UCSD-AML1 (cell line): ENCODE measurements at regions not wholly inside any gene's neighbourhood (a gene's known extent, or its start where the extent isn't known, plus 50 kb on each side); places are given as distances from the start of the nearest gene placed in this dataset.
A peak's percentile ranks its signal among the peaks of the same experiment; 100 is the strongest.

ENCODE experiments used
- DNase-seq: peaks from one replicate; lab custom pipeline; 2025; ENCODE audit not compliant: unreplicated experiment; lab: John Stamatoyannopoulos, UW

DNA sequence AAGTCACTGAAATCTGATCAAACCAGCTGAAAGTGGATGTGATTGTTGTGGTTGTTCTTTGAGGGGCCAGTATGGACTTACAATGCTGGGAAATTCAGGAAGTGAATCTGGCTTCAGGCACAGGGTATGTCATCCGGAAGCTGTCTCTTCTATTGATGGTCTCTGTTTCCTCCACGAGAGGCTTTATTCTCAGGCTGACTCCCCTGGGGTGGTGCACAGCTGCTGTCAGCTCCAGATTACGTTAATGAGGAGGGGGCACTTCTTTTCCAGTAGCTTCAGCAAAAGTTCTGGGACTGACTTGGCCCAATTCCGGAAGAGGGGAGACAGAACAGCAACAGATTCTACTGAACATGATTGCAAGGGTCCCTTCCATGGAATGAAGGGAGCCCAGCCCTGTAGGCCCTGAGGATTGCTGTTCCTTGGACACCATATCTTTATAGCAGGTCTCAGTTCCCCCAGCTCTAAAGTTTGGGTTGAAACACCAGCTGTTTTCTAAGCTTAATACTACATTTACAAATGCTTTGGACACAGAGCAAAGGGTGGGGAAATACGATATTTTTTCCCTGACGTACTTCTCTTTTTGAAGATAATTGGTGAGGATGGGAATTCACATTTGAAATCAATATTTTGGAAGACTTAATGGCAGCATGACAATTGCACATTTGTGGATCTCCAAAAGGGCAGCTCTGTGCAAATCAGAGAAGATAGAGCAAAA is 400.9 kb downstream of the TSN start:
- DNase-seq: no peak

DNA sequence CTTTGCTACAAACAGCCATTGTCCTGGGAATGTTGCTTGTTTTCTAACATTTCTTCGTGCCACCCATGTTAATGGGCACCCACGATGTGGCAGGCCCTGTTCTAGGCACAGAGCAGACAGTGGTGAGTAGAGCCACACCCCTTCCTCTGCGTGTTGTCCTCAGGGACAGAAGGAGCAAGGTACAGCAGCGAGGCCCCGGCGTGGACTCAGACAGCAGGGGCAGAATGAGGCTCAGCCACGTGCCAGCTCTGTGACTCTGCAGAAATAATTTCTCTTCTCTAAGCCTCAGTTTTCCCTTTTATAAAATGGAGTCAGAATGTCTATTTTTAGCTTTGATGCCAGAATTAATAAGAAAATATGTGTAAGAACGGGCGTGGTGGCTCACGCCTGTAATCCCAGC is 401.7 kb downstream of the TSN start:
- DNase-seq: no peak

DNA sequence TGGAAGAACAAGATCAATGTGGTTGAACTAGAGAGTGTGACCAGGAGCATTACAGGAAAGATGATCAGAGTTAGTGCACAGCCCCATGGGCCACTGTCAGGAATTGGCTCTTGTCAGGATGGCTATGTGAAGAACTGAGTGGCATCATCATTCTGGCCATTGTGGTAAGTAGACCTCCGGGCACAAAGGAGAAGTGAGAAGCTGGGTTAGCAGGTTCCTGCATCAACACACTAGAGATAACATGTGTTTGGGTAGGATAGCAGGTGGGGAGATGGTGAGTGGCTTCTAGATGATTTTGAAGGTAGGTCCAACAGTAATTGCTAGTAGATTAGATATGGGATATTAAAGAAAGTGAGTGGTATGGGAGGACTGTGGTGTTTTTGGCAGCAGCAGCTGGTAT is 408.2 kb downstream of the TSN start:
- peak; percentile 44 for DNase-seq

DNA sequence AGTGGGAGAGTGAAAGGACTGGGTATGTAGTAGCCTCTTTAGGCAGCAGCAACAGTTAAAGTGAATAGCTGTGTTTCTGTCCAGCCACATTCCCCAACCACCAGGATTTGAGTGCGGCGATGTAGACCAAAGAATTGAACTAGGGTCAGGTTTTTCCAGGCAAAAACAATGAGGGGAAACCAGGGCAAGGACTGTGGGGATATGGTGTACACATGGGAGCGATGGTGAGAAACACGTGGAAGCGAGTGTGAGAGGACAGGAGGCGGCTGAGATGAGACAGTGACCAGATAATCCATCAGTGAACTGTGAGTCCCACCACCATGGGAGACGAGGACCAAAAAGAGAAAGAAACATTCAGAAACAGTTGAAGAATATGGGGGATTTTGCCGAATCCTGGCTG is 409.5 kb downstream of the TSN start:
- DNase-seq: no peak

DNA sequence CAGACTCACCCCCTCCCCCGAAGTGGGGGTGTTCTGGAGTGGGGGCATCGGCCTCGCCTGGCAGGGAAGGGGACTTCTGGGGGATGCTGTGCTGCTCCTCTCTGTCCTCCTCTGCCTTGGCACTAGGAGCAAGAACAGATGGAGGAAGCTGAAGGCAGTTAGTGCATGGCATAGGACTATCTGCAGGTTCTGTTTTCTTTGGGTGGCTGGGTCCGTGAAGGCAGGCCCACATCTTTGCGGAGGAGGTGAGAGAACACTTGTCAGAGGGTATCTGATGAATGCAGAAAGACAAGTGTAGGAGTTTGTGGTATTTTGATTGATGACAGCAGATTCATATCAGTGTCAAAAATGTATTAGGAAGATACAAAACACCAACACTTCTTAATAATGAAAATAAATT is 411.4 kb downstream of the TSN start:
- peak; percentile 60 for DNase-seq

DNA sequence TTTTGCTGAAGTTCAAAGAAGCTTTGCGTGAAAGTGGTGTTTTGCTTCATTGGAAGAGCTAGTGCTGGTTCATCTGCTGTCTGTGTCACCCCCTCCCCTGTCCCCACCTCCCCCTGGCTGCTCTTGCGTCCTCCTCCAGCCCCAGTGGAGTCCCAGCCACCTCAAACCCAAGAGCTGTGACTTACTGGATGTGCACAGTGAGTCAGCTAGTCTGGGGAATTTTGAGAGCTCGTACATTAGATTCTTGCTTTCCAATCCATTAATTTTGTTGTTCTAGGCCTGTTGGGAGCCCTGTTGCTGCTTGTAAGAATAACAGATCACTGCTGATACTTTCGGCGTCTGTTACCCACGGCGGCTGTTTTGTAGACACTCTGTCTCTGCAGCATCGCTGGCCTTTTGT is 412.1 kb downstream of the TSN start:
- no peak for DNase-seq

DNA sequence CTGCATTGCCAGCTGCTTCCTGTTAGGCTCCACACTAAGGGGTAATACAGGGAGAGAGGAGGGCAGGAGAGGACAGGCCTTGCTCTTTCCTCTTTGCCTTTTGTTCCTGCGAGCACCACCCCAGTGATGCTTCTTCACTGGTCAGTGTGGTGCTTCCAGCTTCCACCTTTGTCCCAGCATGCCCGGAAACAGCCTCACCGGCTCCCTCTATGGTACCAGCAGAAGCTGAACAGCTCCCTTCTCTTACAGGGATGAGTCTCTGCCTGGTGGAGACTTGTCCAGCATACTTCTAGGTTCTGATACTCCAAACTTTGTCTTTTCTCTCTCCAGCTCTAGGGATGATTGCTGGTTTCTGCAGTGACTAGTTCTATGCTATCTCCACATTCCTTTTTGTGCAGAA is 413.3 kb downstream of the TSN start:
- DNase-seq: peak; percentile 41

DNA sequence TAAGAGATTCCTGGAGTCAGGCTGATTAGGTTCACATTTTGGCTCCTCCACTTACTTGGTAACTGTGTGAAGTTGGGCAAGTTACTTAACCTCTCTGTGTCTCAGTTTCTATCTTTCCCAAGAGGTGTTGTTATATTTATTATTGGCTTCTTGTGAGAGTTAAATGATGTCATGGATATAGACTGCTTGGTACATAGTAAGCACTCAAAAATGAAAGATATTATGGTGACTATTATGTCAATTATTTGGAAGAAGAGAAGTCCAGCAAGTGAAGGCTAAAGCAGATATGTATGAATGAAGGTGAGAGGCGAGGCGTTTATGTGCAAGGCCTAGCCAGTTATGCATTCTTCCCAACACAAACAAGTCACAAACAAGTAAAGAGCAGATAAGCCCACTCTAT is 417.4 kb downstream of the TSN start:
- no peak for DNase-seq

DNA sequence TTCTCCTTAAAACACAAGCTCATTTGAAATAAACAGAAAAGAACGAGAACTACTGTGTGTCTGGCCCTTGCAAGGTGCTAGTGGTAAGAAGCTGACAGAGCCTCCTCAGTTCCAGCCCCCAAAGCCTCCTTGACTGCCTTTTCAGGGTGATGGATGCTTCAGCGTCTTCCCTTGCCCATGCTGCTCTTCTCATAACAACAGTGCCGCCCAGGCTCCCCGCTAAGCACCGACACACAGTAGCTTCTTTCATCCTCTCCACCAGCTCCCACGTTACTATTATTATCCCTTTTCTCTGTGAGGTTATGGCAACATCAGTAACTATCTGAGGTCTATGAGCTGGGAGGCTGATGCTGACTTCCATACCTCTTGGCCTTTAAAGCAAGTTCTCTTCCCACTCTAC is 418.6 kb downstream of the TSN start:
- no peak for DNase-seq

DNA sequence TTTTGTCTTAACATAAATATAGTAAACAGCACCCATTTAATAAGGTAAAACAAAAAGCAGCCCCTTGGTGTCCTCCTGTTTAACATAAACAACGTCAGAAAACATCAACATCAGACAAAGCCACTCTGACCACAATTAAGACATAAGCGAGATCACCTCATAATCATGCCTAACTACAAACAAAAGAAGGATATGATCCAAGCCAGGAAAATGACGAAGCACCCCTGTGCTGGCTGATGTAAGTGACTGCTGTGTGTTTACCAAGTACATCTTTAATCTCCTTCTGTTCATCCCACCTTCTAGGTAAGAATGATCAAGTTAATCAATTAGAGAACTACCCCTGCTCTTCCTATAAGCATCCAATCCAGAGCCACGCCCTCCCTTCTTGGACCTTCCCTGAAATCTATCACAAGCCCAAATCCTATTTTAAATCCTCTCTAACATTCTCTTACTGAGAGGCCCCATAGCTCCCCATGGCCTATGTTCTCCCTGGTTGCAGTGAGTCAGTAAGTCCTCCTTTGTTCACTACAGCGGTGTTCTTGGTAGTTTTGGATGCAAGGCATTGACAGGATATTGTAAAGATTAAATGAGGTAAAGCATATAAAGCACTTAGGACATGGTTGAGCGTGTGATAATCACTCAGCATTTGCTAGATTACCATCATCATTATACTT is 424.2 kb downstream of the TSN start:
- no peak for DNase-seq

DNA sequence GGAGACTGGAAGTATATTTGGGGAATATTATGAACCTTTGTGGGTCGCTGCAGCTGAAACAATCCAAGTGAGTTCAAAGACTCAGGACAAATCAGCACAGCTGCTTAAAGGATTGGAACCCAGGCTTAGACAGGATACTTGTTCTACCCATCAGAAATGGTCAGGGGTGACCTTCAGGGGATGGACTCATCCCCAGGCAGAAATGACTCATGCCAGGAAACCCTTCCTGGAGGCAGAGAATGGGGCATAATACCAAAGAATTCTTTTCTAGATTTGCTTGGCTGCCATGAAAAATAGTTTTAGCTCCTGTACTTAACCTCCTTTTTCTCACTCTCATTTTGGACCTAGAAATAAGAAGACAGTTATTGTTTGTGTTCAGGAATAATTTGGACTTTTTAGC is 425.5 kb downstream of the TSN start:
- no peak for DNase-seq

DNA sequence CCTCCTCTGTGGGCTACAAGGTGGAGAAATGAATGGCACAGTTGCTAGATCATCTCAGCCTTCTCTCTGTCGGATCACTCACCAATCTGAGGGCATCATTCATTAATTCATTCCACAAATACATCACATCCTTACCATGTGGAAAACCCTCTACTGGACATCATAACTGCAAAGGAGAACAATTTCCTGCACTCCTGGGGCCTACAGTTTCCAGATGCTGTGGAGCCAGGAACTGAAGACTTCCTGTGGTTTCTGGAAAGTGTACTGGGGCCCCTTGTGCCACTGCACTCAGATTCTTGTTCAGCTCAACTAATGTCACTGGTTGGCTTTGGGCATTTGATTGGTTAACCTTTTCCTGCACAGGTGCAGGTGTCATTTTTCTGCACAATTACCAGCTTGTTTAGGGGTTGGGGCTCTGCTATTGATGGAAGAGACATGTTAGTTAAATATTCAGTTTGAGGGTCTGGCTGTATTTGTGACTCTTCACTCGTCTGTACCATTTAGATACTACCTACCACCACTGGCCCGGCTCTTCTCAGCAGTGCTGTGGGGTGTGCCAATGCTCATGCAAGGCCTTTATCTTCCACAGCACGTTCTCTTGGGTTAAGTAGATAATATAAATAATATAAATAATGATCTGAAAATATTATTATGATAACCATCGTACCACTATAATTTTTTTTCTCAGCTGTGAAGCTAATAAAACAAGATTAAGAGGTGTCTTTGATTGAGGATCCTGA is 427.3 kb downstream of the TSN start:
- peak; percentile 56 for DNase-seq

DNA sequence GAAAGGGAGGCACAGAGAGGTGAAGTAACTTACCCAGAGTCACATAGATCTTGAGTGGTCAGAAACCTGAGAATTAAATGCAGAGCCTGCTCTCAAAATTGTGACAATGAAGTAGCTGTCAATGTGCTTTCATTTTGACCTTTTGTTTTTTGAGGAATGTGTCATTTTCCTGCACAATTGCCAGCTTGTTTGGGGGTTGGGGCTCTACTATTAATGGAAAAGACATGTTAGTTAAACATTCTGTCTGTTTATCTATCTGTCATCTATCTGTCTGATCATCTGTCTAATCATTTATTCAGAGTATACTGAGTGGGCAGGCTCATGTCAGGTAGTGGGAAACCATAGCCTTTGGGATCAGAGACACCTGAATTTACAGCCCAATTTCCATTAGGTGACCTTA is 428.4 kb downstream of the TSN start:
- DNase-seq: no peak

DNA sequence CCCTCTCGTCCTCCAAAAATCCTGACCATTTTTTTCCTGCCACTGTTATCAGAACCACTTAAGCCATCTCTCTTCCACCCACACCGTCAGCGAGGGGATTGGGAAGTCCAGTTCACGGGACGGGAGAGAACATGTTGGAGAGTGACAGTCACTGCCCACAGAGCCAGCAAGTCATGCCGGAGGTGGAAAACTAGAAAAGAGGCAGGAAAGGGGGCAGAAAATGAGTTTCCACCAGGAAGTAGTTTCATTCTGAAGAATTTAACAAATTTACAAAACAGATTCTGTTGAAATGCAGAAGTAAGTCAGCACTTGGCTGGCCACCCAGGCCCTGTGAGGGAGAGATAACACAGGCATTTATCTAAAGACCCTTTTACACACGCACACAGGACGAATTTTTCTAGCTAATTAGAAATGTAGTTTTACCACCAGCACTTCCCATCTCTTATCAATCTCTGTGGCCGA is 431.3 kb downstream of the TSN start:
- DNase-seq: peak; percentile 81

DNA sequence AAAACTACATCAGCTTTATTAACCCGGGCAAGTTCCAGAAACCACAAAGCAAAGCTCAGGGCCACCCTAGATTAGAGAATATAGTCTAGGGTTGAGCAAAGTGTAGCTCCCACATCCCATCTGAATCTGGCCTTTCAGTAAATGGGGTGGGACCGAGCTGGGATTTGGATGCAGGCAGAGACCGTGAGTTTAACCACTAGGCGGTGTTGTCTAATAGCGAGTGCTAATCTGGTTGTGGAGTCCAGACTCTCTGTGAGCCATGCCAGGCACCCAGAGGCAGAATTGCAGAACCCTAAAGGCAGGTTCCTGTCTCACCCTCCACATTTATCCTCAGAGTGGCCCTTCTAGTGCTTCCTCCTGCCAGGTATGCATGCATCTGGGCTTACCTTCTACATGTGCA is 435.9 kb downstream of the TSN start:
- DNase-seq: peak; percentile 59

DNA sequence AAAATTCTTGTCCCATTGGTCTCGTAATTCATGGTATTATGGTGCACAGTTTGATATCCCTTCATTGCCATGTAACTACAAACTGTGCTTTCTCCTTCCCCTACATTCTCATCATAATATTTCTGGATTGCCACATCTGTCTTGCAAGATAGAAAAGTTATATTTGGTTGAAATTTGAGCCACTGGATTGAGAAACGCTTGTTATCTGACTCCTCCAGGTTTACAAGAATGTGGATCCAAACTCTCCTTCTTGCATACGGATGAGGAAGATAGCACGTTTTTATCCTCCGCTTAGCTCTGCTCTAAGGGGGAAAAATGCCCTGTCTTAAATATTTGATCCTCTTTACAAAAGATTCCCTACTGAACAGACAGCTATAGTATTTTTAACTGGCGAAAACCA is 438.2 kb downstream of the TSN start:
- DNase-seq: no peak

DNA sequence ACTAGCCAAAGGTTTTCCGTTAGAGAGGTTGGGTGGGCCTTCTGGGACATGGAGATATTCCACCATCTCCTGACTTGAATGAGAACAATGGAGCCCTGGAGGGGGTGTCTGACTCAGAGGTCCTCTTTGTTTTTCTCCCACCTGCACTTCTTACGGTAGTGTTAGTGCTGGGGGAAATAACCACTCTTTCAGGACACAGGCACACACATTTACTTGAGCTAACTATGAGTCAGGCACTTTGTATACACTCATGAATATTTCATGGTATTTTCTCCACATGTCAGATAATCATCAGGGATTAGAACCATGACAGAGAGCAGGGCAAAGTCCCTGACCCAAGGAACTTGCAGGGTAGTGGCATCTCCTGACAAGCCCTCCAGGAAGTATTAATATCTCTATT is 439.1 kb downstream of the TSN start:
- DNase-seq: no peak

DNA sequence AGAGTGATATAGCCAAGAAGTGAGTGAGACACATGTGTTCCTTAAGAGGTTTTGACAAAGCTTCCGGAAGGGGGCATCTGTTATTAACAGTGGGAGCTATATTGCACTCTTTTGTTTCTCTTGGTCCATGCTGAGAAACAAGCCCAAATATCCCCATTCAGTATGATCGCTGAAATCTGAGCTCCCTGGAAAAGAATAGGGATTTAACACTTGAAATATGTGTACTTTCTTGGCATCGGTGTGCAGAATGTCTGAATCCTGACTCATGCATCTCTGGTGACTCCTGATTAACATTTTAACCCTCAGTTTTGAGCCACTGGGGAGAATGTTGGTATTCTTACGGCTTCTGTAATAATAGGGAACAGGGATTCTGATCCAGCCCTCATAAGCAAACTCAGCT is 448.1 kb downstream of the TSN start:
- no peak for DNase-seq

DNA sequence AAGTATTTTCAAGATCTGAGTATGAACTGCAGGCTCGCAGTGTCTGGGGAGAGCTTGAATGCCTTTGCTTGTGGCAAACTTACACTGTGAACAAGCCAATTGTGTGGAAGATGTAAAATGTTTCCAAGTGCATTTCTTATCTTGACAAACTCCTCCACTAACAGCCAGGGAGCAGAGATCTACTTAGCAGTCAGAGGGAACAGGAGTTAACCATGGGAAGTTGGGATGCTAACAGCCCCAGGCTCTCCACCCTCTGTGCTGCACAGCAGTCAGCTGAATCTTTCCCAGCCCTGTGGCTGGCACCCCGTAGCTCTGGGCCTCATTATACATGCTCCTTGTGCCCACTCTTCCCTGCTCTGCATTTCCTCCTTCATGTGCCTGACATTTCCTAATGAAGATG is 450.2 kb downstream of the TSN start:
- no peak for DNase-seq

DNA sequence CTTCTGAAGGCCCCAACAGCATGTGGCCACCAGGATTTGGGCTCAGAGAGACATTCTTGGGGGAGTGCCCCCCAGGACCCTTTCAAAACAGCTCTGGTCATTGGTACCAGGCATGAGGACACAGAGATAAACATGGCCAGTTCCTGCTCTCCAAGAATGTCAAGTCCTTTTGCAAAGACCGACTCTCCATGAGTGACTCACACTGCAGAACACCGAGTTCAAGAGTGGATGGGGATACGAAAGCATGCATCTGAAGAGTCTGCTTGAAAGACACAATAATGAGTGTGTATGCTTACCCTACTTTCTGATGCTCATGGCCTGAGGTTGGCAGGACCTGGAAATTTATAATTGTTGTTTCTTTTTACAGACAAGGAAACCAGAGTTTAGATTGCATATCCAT is 450.6 kb downstream of the TSN start:
- no peak for DNase-seq

DNA sequence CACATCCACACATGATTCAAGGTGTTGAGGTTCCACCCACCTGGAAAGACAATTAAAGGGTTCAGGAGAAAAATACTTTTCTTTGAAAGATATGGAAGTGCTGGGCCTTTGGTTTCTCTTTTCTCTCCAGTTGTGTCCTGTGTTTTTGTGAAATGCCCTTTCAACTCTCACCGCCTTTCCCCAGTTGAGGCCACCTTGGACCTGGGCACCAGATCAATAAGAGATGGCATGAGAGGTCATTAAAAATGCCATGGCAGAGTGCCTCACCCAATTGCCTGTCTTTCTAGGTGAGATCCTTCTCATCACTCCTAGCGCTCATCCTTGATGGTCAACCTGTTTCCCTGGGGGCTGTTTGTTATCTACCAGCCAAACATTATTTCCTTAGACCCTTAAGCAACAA is 453.9 kb downstream of the TSN start:
- DNase-seq: no peak

DNA sequence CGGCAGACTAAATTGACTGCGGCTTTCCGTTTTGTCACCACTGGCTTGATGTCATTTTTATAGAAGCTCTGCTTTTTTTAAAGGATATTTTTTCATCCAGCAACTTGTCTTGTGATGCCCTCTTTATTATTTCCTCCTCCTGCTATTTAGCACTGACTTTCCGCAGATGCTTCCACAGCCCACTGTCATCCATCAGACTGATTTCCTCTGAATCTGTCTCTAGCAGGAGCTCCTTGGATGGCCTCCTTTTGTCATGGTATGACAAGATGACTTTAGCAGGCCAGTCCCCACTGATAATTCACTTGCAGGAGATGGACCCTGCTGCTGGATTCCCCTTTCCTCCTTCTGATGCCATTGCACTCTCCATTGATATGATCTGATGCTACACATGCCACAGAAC is 454.6 kb downstream of the TSN start:
- DNase-seq: no peak
